BE2C (cell line): ENCODE measurements at regions not wholly inside any gene's neighbourhood (a gene's known extent, or its start where the extent isn't known, plus 50 kb on each side); places are given as distances from the start of the nearest gene placed in this dataset.

Experiments used
- DNase-seq: peaks from one replicate; pipeline ENCODE4 v3.0.0-alpha.2; 2020
- H3K27me3 ChIP-seq: fragments of 250-450 bp; sonication (Bioruptor Pico); 2 replicates; pipeline ENCODE4 v1.5.1; 2020; ENCODE audit warnings: mild to moderate bottlenecking
- H3K36me3 ChIP-seq: fragments of 250-450 bp; sonication (Bioruptor Pico); 2 replicates; pipeline ENCODE4 v1.5.1; 2020; ENCODE audit warnings: mild to moderate bottlenecking
- H3K4me1 ChIP-seq: fragments of 250-450 bp; sonication (Bioruptor Pico); 2 replicates; pipeline ENCODE4 v1.5.1; 2020
- H3K4me3 ChIP-seq: 2 replicates; pipeline ENCODE4 v1.5.1; 2011; ENCODE audit warnings: low read depth, low read length
- H3K9me3 ChIP-seq: fragments of 250-450 bp; sonication (Bioruptor Pico); 2 replicates; pipeline ENCODE4 v1.5.1; 2020
- CTCF ChIP-seq: IDR thresholded peaks from 2 replicates; pipeline ENCODE4 v1.5.1; 2012; ENCODE audit warnings: mild to moderate bottlenecking, low read depth, low read length

DNA sequence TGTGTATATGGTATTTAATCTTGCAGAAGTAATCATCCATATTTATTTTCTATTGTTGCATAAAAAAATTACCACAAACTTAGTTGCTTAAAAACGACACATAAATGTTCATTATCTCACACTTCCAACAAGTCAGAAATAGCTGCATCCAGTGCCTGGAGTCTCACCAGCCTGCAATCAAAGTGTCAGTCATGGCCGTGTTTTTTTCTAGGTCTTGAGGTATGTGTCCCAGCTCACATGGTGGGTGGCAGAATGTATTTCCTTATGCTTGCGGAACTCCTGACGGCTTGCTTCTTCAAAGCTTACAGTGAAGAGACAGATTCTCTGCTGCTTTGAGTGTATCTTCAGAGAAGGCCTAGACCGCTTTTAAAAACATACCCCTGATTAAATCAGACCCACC is 670.2 kb upstream of the LMO3 start:
- no peak overlapping the region for H3K4me3 ChIP-seq
- H3K27me3 ChIP-seq = no peaks in the 10 kb centered on the region
- no peaks in the 10 kb centered on the region for H3K9me3 ChIP-seq
- TF ChIP-seq CTCF = no peak
- DNase-seq = no peak
- H3K4me1 ChIP-seq = no peaks in the 10 kb centered on the region
- H3K36me3 ChIP-seq = no peaks in the 10 kb centered on the region

DNA sequence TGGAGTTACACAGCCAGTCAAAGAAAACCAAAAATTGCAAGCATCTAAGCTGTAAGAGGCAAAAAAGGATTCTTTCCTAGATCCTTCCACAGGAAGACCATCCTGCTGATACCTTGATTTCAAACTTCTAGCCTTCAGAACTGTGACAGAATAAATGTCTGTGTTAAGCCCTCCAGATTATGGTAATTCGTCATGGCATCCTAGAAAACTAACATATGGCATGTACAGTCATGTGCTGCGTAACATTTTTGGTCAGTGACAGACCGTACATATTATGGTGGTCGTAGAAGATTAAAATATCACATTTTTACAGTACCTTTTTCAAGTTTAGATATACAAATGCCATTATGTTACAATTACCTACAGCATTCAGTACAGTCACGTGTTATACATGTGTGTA is 660.9 kb upstream of the LMO3 start:
- no peak for DNase-seq
- no peaks in the 10 kb centered on the region for H3K4me1 ChIP-seq
- TF ChIP-seq CTCF = no peak
- H3K36me3 ChIP-seq = no peaks in the 10 kb centered on the region
- H3K4me3 ChIP-seq = no peak overlapping the region
- H3K9me3 ChIP-seq = no peaks in the 10 kb centered on the region; the same call in 1 of the 2 replicates
- no peaks in the 10 kb centered on the region for H3K27me3 ChIP-seq

DNA sequence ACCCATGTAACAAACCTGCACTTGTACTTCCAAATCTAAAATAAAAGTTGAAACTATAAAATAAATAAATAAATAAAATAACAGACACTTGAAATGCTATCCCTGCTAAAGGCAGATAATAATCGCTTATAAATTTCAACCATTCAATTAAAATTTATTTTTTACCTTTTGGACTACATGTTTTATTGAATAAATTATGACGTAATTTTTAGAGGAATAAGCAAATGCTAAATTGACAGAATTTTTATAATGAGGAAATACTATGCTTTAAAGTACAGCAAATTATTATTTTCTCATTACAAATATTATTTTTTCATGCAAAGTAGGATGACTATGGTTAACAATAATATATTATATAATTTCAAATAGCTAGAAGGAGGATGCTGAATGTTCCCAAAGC is 658.6 kb upstream of the LMO3 start:
- H3K4me1 ChIP-seq = no peaks in the 10 kb centered on the region
- TF ChIP-seq CTCF = no peak
- H3K36me3 ChIP-seq = no peaks in the 10 kb centered on the region
- no peak for DNase-seq
- H3K9me3 ChIP-seq = no peaks in the 10 kb centered on the region; the same call in 1 of the 2 replicates
- H3K4me3 ChIP-seq = no peak overlapping the region
- no peaks in the 10 kb centered on the region for H3K27me3 ChIP-seq

DNA sequence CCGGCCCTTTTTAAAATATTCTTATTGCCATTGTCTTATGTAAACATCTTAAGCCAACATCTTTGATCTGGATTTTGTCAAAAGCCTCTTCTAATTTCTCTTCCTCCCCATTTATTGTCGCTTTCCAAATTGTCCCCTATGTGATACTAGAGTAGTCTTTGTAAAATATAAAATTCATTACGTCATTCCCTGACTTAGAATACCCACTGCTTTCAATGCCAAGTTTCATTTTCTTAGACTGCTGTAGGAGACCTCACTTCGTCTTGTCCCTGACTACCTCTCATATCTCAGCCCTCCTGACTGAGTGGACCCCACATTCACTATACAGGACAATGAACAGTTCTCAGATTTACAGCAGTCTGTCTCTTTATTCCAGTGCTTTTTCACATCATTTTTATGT is 633.9 kb upstream of the LMO3 start:
- Histone ChIP-seq H3K4me3 (no peak overlapping the region), H3K36me3 (no peaks in the 10 kb centered on the region), H3K4me1 (no peaks in the 10 kb centered on the region), H3K27me3 (no peaks in the 10 kb centered on the region), H3K9me3 (no peaks in the 10 kb centered on the region)
- TF ChIP-seq CTCF = no peak
- no peak for DNase-seq

GRCh38 chr12:17235996-17236395 is 630.0 kb upstream of the LMO3 start:
- no peak for TF ChIP-seq CTCF
- DNase-seq = no peak
- H3K36me3 ChIP-seq = no peaks in the 10 kb centered on the region
- H3K27me3 ChIP-seq = no peaks in the 10 kb centered on the region
- no peak overlapping the region for H3K4me3 ChIP-seq
- no peaks in the 10 kb centered on the region for H3K4me1 ChIP-seq
- no peaks in the 10 kb centered on the region for H3K9me3 ChIP-seq

GRCh38 chr12:17215759-17216570 is 610.0 kb upstream of the LMO3 start:
- Histone ChIP-seq H3K4me3 (no peak overlapping the region), H3K4me1 (no peaks in the 10 kb centered on the region), H3K36me3 (no peaks in the 10 kb centered on the region), H3K9me3 (no peaks in the 10 kb centered on the region), H3K27me3 (no peaks in the 10 kb centered on the region)
- no peak for DNase-seq
- no peak for TF ChIP-seq CTCF
